ENCODE measurements at regions not wholly inside any gene's neighbourhood (a gene's known extent, or its start where the extent isn't known, plus 50 kb on each side); places are given as distances from the start of the nearest gene placed in this dataset.

DNA sequence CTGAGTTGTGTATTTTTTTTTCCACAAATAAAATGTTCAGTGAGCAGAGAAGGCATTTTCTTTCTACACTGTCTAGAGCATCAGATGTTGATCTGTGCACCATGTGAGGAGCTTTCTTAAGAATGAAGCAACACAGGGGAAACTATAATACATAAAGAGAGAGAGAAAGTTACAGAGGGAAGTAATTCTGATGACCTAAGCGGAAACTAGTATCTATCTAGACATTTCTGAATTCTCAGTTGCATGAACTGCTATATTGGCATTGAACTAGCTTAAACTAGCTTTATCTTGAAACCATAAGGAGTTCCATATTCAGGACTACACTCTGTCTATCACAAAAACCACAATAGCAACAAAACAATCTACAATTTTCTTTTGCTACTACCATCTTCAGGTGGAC lies 822.4 kb downstream of the VGLL3 start:
- in situ Hi-C loops (cut with MboI; ENCODE audit: low pct_unique_long_range_greater_than_20kb in 2 of 9, low sequenced_read_pairs in 9 of 9, unreplicated experiment in 9 of 9): no loop called here
- no peak for ATAC-seq (replicated peaks in 6 of 8)
- H3K4me3 ChIP-seq: no peak overlapping the region
- H3K27ac ChIP-seq: no peak overlapping the region
- no peaks in the 10 kb centered on the region for H3K4me1 ChIP-seq (replicated peaks in 1 of 2)
- WGBS, 10 experiments: 10 to 100% (median 92%) methylated on average over 1 of the region's 1 CpG; no CpG with 5 or more reads in 3 of the 10 experiments

DNA sequence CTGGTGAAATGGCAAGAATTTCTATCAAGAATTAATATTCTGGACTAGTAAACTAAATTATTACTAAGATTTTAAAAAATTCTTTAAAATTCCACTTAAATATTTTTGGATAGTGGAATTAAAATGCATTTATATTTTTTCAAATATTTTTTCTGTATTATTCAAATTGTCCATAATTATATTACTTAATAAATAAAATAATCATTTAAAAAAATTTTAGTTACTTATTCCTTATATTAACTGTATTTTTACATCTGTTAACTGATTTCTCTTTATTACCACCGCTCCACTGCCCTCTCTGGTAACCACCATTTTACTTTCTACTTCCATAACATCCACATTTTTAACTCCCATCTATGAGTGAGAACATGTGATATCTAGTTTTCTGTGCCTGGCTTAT lies 828.4 kb downstream of the VGLL3 start:
- Histone ChIP-seq H3K4me3 (no peak overlapping the region), H3K27ac (no peak overlapping the region), H3K4me1 (replicated peaks in 1 of 2) (no peaks in the 10 kb centered on the region)
- in situ Hi-C loops (cut with MboI; ENCODE audit: low pct_unique_long_range_greater_than_20kb in 2 of 9, low sequenced_read_pairs in 9 of 9, unreplicated experiment in 9 of 9): no loop called here
- ATAC-seq (replicated peaks in 6 of 8): no peak
- WGBS, 10 experiments: 7 to 100% (median 85%) methylated on average over 1 of the region's 1 CpG; no CpG with 5 or more reads in 1 of the 10 experiments

GRCh38 chr3:86161493-86161892 lies 829.5 kb downstream of the VGLL3 start:
- in situ Hi-C loops (cut with MboI; ENCODE audit: low pct_unique_long_range_greater_than_20kb in 2 of 9, low sequenced_read_pairs in 9 of 9, unreplicated experiment in 9 of 9): no loop called here
- WGBS, 10 experiments: 7 to 95% (median 80%) methylated on average over 2 to 7 of the region's 7 CpGs
- no peaks in the 10 kb centered on the region for H3K4me1 ChIP-seq (replicated peaks in 1 of 2)
- no peak overlapping the region for H3K4me3 ChIP-seq
- ATAC-seq (replicated peaks in 6 of 8): no peak
- no peak overlapping the region for H3K27ac ChIP-seq

GRCh38 chr3:86152620-86153019 lies 838.3 kb downstream of the VGLL3 start:
- H3K4me1 ChIP-seq (replicated peaks in 1 of 2): peaks cover 0 to 12% of the 10 kb centered on the region in 2 donors
- ATAC-seq (replicated peaks in 6 of 8): peak in 2 of 8 experiments; percentile 38 to 44
- in situ Hi-C loops (cut with MboI; ENCODE audit: low pct_unique_long_range_greater_than_20kb in 2 of 9, low sequenced_read_pairs in 9 of 9, unreplicated experiment in 9 of 9): no loop called here
- H3K4me3 ChIP-seq: no peak overlapping the region
- no peak overlapping the region for H3K27ac ChIP-seq

GRCh38 chr3:86149054-86149453 lies 841.9 kb downstream of the VGLL3 start:
- no peak for ATAC-seq (replicated peaks in 6 of 8)
- H3K27ac ChIP-seq: no peak overlapping the region
- H3K4me3 ChIP-seq: no peak overlapping the region
- in situ Hi-C loops (cut with MboI; ENCODE audit: low pct_unique_long_range_greater_than_20kb in 2 of 9, low sequenced_read_pairs in 9 of 9, unreplicated experiment in 9 of 9): no loop called here
- peaks cover 0 to 12% of the 10 kb centered on the region in 2 donors for H3K4me1 ChIP-seq (replicated peaks in 1 of 2)

DNA sequence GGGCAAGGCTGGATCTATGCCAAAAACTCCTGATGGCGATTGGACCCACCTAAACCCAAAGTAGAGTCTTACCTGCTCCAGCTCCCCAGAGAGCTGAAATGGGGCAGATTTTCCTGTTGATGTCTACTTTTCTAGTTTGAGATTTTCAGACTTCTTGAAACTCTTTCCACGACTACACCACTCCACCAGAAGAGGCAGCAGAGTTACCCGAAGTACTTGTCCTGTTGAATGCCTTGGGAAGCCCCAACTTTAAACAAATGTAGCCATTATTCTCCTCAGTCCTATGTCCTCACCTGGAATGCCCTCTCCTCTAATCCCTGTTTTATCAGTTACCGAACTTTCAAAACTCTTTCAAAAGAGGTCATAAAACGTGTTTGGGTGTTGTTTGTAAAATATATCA lies 843.8 kb downstream of the VGLL3 start:
- no peak overlapping the region for H3K4me3 ChIP-seq
- in situ Hi-C loops (cut with MboI; ENCODE audit: low pct_unique_long_range_greater_than_20kb in 2 of 9, low sequenced_read_pairs in 9 of 9, unreplicated experiment in 9 of 9): no loop called here
- WGBS, 10 experiments: 0 to 100% (median 79%) methylated on average over 1 to 5 of the region's 5 CpGs; no CpG with 5 or more reads in 4 of the 10 experiments
- H3K4me1 ChIP-seq (replicated peaks in 1 of 2): peaks cover 0 to under 1% of the 10 kb centered on the region in 2 donors
- no peak overlapping the region for H3K27ac ChIP-seq
- no peak for ATAC-seq (replicated peaks in 6 of 8)

DNA sequence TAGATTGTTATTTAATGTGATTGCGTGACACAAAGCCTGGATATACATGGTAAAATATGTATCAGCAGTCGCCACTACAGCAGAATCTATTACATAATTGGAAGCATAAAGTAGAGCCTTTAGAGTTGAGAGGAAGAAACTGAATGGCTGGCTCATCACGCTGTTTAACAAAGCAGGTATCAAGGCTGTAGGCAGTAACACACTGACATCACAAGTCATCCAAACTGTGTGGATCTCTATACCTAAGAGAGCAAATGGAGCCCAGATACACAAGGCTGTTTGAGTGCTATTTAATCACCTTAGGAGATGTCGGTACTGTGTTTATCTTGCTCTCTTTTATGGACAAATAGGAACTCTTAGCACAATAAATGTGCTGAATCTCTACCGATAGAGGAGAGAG lies 864.4 kb downstream of the VGLL3 start:
- H3K4me1 ChIP-seq (replicated peaks in 1 of 2): no peaks in the 10 kb centered on the region
- 0 to 97% (median 86%) methylated on average over 2 to 5 of the region's 5 CpGs for WGBS, 10 experiments
- no peak overlapping the region for H3K4me3 ChIP-seq
- in situ Hi-C loops (cut with MboI; ENCODE audit: low pct_unique_long_range_greater_than_20kb in 2 of 9, low sequenced_read_pairs in 9 of 9, unreplicated experiment in 9 of 9): no loop called here
- peak in 1 of 8 experiments; percentile 43 for ATAC-seq (replicated peaks in 6 of 8)
- no peak overlapping the region for H3K27ac ChIP-seq
